GM21723 (cell line): ENCODE measurements at regions not wholly inside any gene's neighbourhood (a gene's known extent, or its start where the extent isn't known, plus 50 kb on each side); places are given as distances from the start of the nearest gene placed in this dataset.
"Not testable (repeated sequence)": the region's sequence is repeated elsewhere in the genome, so short reads cannot be mapped to it uniquely, and the experiment has no call there.

ENCODE experiments used
- ATAC-seq: cut with Tn5 transposase; IDR thresholded peaks from one replicate; pipeline ENCODE4 v1.9.1; 2021; ENCODE audit warnings: mild to moderate bottlenecking, moderate library complexity; ENCODE audit not compliant: unreplicated experiment

DNA sequence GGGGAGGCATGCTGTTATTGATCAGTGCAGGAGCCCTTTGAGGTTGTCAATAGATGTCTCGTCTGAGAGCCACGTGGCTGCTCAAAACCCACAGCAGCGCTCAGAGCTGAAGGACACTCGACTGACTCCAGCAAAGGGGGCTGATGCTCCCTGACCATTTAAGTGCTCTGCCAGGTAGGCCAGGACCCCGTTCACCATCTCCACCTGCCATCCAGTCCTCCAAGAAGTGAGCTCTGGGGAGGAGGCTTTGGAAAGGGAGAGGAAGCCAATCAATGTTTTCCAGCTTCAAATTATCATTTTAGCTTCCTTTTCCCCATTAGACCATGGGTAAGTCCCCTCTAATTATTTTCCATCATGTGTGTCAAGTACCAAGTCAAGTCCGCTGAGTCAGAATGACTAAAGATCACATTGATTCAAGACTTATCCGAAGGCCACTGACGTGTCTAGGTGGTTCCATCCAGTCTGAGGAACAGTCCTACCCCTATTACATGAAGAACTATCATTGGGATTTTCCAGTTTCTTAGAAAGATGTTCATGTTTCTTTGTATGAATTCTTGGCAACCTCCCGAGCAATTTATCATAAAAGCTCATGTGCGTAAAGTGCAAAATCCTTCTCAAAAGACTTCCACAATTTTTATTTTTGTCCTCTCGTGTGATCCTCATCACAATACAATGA lies 302.6 kb upstream of the LYZL1 start:
- no peak for ATAC-seq

DNA sequence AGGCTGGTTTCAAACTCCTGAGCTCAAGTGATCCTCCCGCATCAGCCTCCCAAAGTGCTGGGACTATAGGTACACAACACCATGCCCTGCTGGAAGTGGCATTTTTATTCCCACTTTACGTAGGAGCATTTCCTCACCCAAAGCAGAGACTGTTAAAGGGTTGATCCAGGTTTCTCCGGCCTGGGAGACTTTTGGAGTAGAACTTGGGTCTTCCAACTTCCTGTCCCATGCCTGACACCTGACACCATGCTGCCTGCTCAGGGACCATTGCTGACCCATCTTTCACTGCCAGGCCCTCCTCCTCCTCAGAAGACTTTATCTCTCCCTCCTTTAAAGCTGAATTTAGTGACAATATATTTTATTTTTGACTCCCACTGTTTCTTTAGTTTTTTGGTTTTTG lies 302.0 kb upstream of the LYZL1 start:
- ATAC-seq: no peak

GRCh38 chr10:28987555-28988320 lies 301.1 kb upstream of the LYZL1 start:
- no peak for ATAC-seq

DNA sequence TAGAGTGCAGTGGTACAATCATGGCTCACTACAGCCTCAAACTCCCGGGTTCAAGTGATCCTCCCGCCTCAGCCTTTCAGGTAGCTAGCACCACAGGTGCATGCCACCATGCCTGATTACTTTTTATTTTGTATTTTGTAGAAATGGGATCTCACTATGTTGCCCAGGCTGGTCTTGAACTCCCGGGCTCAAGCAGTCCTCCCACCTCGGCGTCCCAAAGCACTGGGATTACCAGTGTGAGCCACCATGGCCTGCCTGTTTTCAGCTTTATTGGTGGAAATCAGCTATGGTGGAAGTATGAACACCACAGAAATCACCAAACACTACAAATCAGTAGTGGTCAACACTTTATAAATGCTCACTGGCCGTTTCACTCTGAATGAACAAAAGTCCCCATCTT lies 299.9 kb upstream of the LYZL1 start:
- no peak for ATAC-seq

- ATAC-seq: no peak
Observed at GRCh38 chr10:28991333-28992270, 297.3 kb upstream of the LYZL1 start.

GRCh38 chr10:28993056-28993455 lies 295.8 kb upstream of the LYZL1 start:
- no peak for ATAC-seq

GRCh38 chr10:28993861-28994260 lies 295.0 kb upstream of the LYZL1 start:
- no peak for ATAC-seq

- not testable (repeated sequence) for ATAC-seq
Observed at GRCh38 chr10:28994802-28995201, 294.1 kb upstream of the LYZL1 start.

DNA sequence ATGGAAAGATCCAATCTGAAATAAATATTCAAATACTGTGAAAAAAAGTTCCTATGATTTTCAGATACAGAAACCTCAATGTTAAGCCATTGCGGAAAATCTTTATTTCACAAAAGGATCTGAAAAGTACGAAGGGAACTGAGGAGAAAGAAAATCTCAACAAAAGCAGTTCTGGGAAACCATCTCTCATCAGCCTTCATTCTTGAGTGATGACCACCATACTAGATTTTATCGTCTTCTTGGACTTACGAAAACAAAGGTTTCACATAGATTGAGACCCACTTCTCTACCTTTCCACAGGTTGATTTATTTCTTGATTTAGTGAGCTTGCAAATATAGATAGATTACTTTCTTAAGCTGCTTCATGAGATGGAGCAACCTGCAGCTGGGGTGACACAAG lies 293.4 kb upstream of the LYZL1 start:
- ATAC-seq: no peak

- ATAC-seq: no peak
Observed at GRCh38 chr10:28996345-28996744, 292.5 kb upstream of the LYZL1 start.

GRCh38 chr10:28996947-28997551 lies 291.8 kb upstream of the LYZL1 start:
- no peak for ATAC-seq

DNA sequence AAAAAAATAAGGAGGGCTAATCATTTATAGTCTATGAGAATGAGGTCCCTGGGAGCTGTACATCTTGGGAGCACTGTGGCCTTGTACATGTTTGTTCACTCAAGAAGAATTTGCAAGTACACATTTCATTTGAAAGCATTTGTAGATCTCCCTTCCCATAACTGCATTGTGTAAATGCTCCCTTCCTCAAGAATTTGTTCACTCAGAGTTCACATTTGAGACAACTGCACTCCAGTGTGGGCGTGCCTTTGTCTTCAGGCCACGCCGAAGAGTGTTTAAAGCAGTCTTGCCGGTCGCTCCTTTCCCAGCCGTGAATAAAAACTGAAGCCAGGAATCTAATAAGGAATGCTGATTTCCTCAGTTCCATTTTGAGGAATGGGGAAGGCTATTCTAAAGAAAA lies 291.1 kb upstream of the LYZL1 start:
- ATAC-seq: no peak

GRCh38 chr10:29001801-29002200 lies 287.1 kb upstream of the LYZL1 start:
- no peak for ATAC-seq

- not testable (repeated sequence) for ATAC-seq
Observed at GRCh38 chr10:29003014-29003413, 285.9 kb upstream of the LYZL1 start.

DNA sequence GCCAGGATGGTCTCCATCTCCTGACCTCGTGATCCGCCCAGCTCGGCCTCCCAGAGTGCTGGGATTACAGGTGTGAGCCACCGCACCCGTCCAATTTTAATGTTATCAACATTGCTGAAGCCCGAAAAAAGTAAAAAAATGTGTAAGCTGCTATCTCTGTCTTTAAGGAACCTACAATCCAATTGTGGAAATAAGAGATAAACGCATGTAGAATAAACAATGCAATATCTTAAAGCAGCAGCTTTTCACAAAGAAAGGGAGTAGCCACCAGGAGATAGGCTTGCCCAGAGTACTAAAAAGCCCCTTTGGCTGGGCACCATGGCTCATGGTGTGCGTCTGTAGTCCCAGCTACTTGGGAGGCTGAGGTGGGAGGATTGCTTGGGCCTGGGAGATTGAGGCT lies 282.9 kb upstream of the LYZL1 start:
- no peak for ATAC-seq

DNA sequence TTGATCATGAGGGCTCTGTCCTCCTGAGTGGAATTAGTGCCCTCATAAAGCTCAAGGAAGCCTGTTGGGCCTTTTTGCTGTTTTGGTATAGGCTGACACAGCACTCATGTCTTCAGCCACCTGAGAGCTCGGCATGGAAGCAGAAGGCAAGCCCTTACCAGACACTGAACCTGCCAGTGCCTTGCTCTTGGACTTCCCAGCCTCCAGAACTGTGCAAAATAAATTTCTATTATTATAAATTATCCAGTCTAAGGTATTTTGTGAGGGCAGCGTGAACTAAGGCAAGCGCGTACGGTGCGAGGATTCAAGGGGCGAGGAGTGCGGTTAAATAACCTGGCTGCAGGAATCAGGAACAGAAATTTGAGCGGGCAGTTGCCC lies 281.5 kb upstream of the LYZL1 start:
- ATAC-seq: no peak

DNA sequence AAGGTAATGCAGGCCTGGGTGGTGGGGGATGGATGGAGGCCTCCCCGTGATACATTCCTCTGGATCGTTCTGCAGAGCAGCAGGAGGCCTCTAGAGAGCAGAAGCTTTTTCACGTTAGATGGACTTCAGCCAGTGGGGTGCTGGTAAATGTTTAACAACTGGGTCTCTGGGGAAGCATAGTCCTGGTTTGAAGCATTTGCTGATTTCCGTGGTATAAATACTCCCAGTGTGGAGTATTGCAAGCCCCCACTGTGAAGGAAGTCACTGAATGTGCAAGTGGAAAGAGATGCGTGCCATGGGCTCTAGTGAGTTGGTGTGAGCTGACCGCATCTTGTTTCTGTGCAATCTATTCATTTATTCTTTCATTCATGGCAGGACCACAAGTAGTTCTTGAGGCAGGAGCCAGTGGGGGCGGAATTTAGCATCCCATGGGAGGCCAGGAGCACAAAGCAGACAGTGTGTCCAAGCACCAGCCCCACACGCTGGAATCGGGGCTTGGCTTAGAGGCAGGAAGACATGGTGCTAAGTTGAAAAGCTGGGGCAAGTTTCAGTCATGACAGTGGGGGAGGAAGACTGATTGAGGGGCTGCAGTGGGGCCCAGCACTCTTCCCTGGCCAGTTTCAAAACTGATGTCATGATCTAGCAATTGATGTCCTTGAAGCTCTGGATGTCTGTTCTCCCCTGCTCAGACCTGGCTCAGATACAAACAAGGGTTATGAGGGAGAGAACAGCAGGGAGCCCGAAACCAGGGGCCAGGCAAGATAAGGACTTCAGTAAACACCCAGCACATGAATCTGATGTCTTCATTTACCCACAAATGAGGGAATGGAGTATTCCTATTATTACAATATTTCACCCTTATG lies 280.9 kb upstream of the LYZL1 start:
- ATAC-seq: no peak

DNA sequence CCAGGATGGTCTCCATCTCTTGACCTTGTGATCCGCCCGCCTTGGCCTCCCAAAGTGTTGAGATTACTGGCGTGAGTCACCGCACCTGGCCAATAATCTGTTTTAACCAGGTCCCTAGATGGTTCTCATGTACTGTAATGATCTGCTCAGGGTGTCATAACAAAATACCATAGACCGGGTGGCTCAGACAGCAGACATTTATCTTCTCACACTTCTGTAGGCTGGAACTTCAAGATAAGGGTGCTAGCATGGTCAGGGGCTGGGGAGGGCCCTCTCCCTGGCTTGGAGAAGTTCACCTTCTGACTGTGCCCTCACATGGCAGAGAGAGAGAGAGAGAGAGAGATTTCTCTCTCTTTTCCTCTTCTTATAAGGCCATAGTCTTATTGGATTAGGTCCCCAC lies 279.4 kb upstream of the LYZL1 start:
- ATAC-seq: no peak

DNA sequence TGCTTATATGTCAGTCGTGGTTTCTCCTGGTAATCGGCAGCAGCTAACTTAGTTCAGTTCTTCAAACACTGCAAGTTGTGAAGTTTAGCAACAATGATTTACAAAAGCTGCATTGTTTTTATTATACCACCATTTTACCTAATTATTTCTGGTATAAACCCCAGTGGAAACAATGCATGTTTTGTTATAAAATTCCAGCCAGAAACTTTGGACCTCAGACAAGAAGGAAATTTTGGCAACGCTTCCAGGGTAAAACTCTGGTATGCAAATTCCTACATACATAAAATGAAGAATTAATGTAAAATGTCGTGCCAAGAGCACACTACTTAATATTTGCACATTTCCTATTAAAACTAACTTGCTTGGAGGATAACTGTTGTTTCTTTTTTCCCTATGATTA lies 277.4 kb upstream of the LYZL1 start:
- ATAC-seq: no peak

GRCh38 chr10:29012926-29013554 lies 275.8 kb upstream of the LYZL1 start:
- no peak for ATAC-seq
